H1 (cell line): ENCODE measurements at regions not wholly inside any gene's neighbourhood (a gene's known extent, or its start where the extent isn't known, plus 50 kb on each side); places are given as distances from the start of the nearest gene placed in this dataset.

Experiments used
- CTCF ChIA-PET: fragments of 300-600 bp; sonication (Branson Sonifier 250); formaldehyde crosslinking; loops from one replicate; lab custom pipeline; 2021; ENCODE audit not compliant: partially characterized antibody; lab: Charles Lee
- POLR2A ChIA-PET: fragments of 300-600 bp; sonication (Branson Sonifier 250); formaldehyde crosslinking; loops from one replicate; lab custom pipeline; 2021; ENCODE audit warnings: inconsistent platforms; ENCODE audit not compliant: partially characterized antibody; lab: Charles Lee
- DNase-seq, 2 experiments: peaks; one replicate each; pipeline versions ENCODE4 v3.0.0 to v3.0.0-alpha.2; 2010 to 2022; ENCODE audit warnings: low spot score in 2 of 2, low read depth in 1 of 2, mixed read lengths in 1 of 2
- FAIRE-seq: peaks from 2 replicates; lab custom pipeline; 2011; peaks lifted over from hg19 to GRCh38; lab: Jason Lieb, UNC
- H2AFZ ChIP-seq: 2 replicates; pipeline ENCODE4 v1.8.1; 2012; ENCODE audit warnings: low read length, inconsistent platforms
- H2AK5ac ChIP-seq: 2 replicates; pipeline ENCODE4 v1.6.1; 2013; ENCODE audit warnings: low read depth, low read length
- H2BK120ac ChIP-seq: replicated peaks from 2 replicates; pipeline ENCODE3; 2013; ENCODE audit warnings: low read depth, low read length, inconsistent platforms
- H2BK12ac ChIP-seq: 2 replicates; pipeline ENCODE4 v1.6.1; 2013; ENCODE audit warnings: low read depth, low read length
- H2BK15ac ChIP-seq: 2 replicates; pipeline ENCODE4 v1.6.1; 2013; ENCODE audit warnings: low read length
- H2BK20ac ChIP-seq: 2 replicates; pipeline ENCODE4 v1.6.1; 2013; ENCODE audit warnings: low read length
- H2BK5ac ChIP-seq: 2 replicates; pipeline ENCODE4 v1.6.1; 2013; ENCODE audit warnings: low read depth, low read length
- H3K14ac ChIP-seq: 2 replicates; pipeline ENCODE4 v1.6.1; 2013; ENCODE audit warnings: inconsistent platforms; ENCODE audit not compliant: insufficient read length
- H3K18ac ChIP-seq: 2 replicates; pipeline ENCODE4 v1.6.1; 2013; ENCODE audit warnings: low read length; ENCODE audit errors: extremely low read depth
- H3K23ac ChIP-seq: 2 replicates; pipeline ENCODE4 v1.6.1; 2013; ENCODE audit warnings: inconsistent platforms; ENCODE audit not compliant: insufficient read length
- H3K23me2 ChIP-seq: 2 replicates; pipeline ENCODE4 v1.6.1; 2013; ENCODE audit warnings: low read depth, low read length
- H3K27ac ChIP-seq: 2 replicates; pipeline ENCODE4 v1.6.1; 2011; ENCODE audit warnings: low read depth, low read length, inconsistent platforms
- H3K27me3 ChIP-seq, 4 experiments: replicated peaks in 1 of 4; 1 replicate in 1 of 4; 2 replicates in 3 of 4; pipeline versions ENCODE4 v1.6.1 to v1.8.1; 2011 to 2013; ENCODE audit warnings: low read length in 3 of 4, mild to moderate bottlenecking in 3 of 4, inconsistent platforms in 2 of 4, mixed read lengths in 2 of 4, moderate library complexity in 1 of 4; ENCODE audit not compliant: control insufficient read depth in 3 of 4, insufficient read depth in 3 of 4; ENCODE audit errors: extremely low read depth in 1 of 4
- H3K36me3 ChIP-seq, 4 experiments: 2 replicates each; pipeline versions ENCODE4 v1.6.1 to v1.8.1; 2011 to 2013; ENCODE audit warnings: mild to moderate bottlenecking in 4 of 4, low read length in 3 of 4, moderate library complexity in 2 of 4, control low read depth in 1 of 4, inconsistent platforms in 1 of 4; ENCODE audit not compliant: insufficient read depth in 4 of 4, control insufficient read depth in 2 of 4
- H3K4ac ChIP-seq: replicated peaks from 2 replicates; pipeline ENCODE3; 2013; ENCODE audit warnings: low read length, low read depth, mixed read lengths, inconsistent platforms; ENCODE audit not compliant: insufficient read length
- H3K4me1 ChIP-seq, 4 experiments: replicated peaks in 1 of 4; 1 replicate in 1 of 4; 2 replicates in 3 of 4; pipeline versions ENCODE4 v1.6.1 to v1.8.1; 2011 to 2013; ENCODE audit warnings: low read length in 3 of 4, inconsistent platforms in 2 of 4, mixed read lengths in 1 of 4; ENCODE audit not compliant: insufficient read depth in 4 of 4, control insufficient read depth in 3 of 4
- H3K4me2 ChIP-seq, 2 experiments: 2 replicates each; pipeline versions ENCODE4 v1.6.1 to v1.8.1; 2011 to 2013; ENCODE audit warnings: low read depth in 2 of 2, low read length in 2 of 2, control low read depth in 1 of 2, inconsistent platforms in 1 of 2, mild to moderate bottlenecking in 1 of 2; ENCODE audit not compliant: insufficient read depth in 1 of 2
- H3K4me3 ChIP-seq, 4 experiments: fragments of 200-600, 300-600 bp in 1 of 4; sonication (generic), shearing (Covaris generic), sonication (Bioruptor Twin) in 1 of 4; 2 replicates each; pipeline versions ENCODE4 v1.5.1 to v1.8.1; 2011 to 2016; ENCODE audit warnings: low read length in 4 of 4, low read depth in 3 of 4, control low read depth in 2 of 4, inconsistent platforms in 2 of 4, mild to moderate bottlenecking in 2 of 4, mixed read lengths in 1 of 4, moderate library complexity in 1 of 4; ENCODE audit not compliant: insufficient read depth in 2 of 4; ENCODE audit errors: extremely low read depth in 1 of 4
- H3K56ac ChIP-seq: replicated peaks from 2 replicates; pipeline ENCODE3; 2013; ENCODE audit warnings: low read depth, mild to moderate bottlenecking, mixed read lengths, low read length, inconsistent platforms; ENCODE audit not compliant: insufficient read length
- H3K79me1 ChIP-seq: 2 replicates; pipeline ENCODE4 v1.6.1; 2013; ENCODE audit warnings: low read depth, low read length, control low read depth
- H3K79me2 ChIP-seq, 2 experiments: 2 replicates each; pipeline versions ENCODE4 v1.6.1 to v1.8.1; 2012 to 2013; ENCODE audit warnings: low read length in 2 of 2, mild to moderate bottlenecking in 2 of 2, inconsistent platforms in 1 of 2; ENCODE audit not compliant: insufficient read depth in 2 of 2, control insufficient read depth in 1 of 2
- H3K9ac ChIP-seq, 4 experiments: replicated peaks in 1 of 4; 1 replicate in 1 of 4; 2 replicates in 3 of 4; pipeline versions ENCODE4 v1.6.1 to v1.8.1; 2011 to 2013; ENCODE audit warnings: low read depth in 3 of 4, low read length in 3 of 4, control low read depth in 2 of 4, mild to moderate bottlenecking in 2 of 4, moderate library complexity in 2 of 4, inconsistent platforms in 1 of 4; ENCODE audit errors: extremely low read depth in 1 of 4
- H3K9me3 ChIP-seq, 2 experiments: 2 replicates each; pipeline versions ENCODE4 v1.6.1 to v1.8.1; 2012 to 2013; ENCODE audit warnings: mild to moderate bottlenecking in 2 of 2, moderate library complexity in 2 of 2, control low read depth in 1 of 2, inconsistent platforms in 1 of 2, low read depth in 1 of 2, low read length in 1 of 2, mixed read lengths in 1 of 2; ENCODE audit not compliant: insufficient read depth in 2 of 2
- H4K20me1 ChIP-seq, 2 experiments: replicated peaks in 1 of 2; 2 replicates each; pipeline versions ENCODE3 to v1.8.1; 2011 to 2013; ENCODE audit warnings: inconsistent platforms in 2 of 2, low read length in 2 of 2, mild to moderate bottlenecking in 1 of 2; ENCODE audit not compliant: insufficient read depth in 2 of 2, control insufficient read depth in 1 of 2
- H4K5ac ChIP-seq: 2 replicates; pipeline ENCODE4 v1.6.1; 2013; ENCODE audit warnings: low read length, low read depth, mixed read lengths, inconsistent platforms; ENCODE audit not compliant: insufficient read length
- H4K8ac ChIP-seq: 2 replicates; pipeline ENCODE4 v1.8.0; 2013; ENCODE audit warnings: mild to moderate bottlenecking, moderate library complexity, low read length, inconsistent platforms; ENCODE audit not compliant: insufficient read depth; ENCODE audit errors: extremely low read depth
- H4K91ac ChIP-seq: replicated peaks from 2 replicates; pipeline ENCODE3; 2013; ENCODE audit warnings: low read length, mixed read lengths, inconsistent platforms; ENCODE audit not compliant: insufficient read length
- EGR1 ChIP-seq: IDR thresholded peaks from 2 replicates; pipeline ENCODE4 v1.6.1; 2011; ENCODE audit warnings: low read depth, low read length, borderline replicate concordance
- WGBS, 2 experiments: shearing (Covaris generic) in 1 of 2; methylation state at CpG; one replicate each; pipeline versions ENCODE4 v1.1.6 to v1.1.7; 2013 to 2015; ENCODE audit warnings: low lambda C conversion rate in 2 of 2, mixed read lengths in 2 of 2, inconsistent platforms in 1 of 2, low coverage in 1 of 2, missing lambda C conversion rate in 1 of 2; ENCODE audit not compliant: insufficient replicate concordance in 2 of 2, insufficient coverage in 1 of 2, insufficient read length in 1 of 2; ENCODE audit errors: extremely low coverage in 1 of 2, missing lambda C conversion rate in 1 of 2; 5-methylcytosine and 5-hydroxymethylcytosine counted together

GRCh38 chr20:23230766-23231385, 119.7 kb upstream of the NXT1 start:
- Histone ChIP-seq H3K79me1 (no peaks in the 10 kb centered on the region), H4K8ac (no peak overlapping the region), H3K79me2 (no peaks in the 10 kb centered on the region), H2BK5ac (no peak overlapping the region), H3K4me1 (no peaks in the 10 kb centered on the region; a peak in 1 of 7 replicates), H3K36me3 (no peaks in the 10 kb centered on the region), H2BK20ac (no peak overlapping the region), H2AFZ (no peak overlapping the region), H3K9me3 (0 out of 4 replicates have a peak, but pooled peaks cover 0 to 2% of the 10 kb centered on the region in 2 experiments), H2BK15ac (no peak overlapping the region), H2BK12ac (no peak overlapping the region), H3K4me3 (no peak overlapping the region), H3K14ac (no peak overlapping the region), H3K23ac (no peak overlapping the region), H3K4me2 (no peak overlapping the region), H4K20me1 (no peaks in the 10 kb centered on the region), H3K56ac (no peak overlapping the region), H3K23me2 (no peaks in the 10 kb centered on the region), H4K5ac (no peak overlapping the region), H3K18ac (no peak overlapping the region), H3K9ac (no peak overlapping the region), H2AK5ac (no peak overlapping the region), H2BK120ac (no peak overlapping the region), H3K27me3 (no peaks in the 10 kb centered on the region), H4K91ac (no peak overlapping the region), H3K4ac (no peak overlapping the region), H3K27ac (no peak overlapping the region)
- ChIA-PET CTCF (interaction anchor here (0.6 to 3.0 kb wide), 5 partner anchors 14 to 184 kb away, joined by 3 to 10 read pairs (median 4); no protein-coding TSS in a partner anchor), POLR2A (no interaction called here)
- WGBS, 2 experiments, result 89% methylated on average over 16 of the region's 16 CpGs; no CpG with 5 or more reads in 1 of the 2 experiments
- DNase-seq, result peak in 1 of 2 experiments; percentile 33
- no peak for FAIRE-seq
- TF ChIP-seq EGR1, result no peak
